ENCODE measurements at regions not wholly inside any gene's neighbourhood (a gene's known extent, or its start where the extent isn't known, plus 50 kb on each side); places are given as distances from the start of the nearest gene placed in this dataset.

GRCh38 chr16:72355561-72355960 lies 183.6 kb upstream of the PMFBP1 start:
- Mint-ChIP-seq H3K9me3 (no peaks in the 10 kb centered on the region), H3K36me3 (ENCODE audit: insufficient read depth) (no peaks in the 10 kb centered on the region), H3K4me3 (no peak overlapping the region), H3K27me3 (ENCODE audit: low read depth) (no peaks in the 10 kb centered on the region), H3K4me1 (ENCODE audit: low read depth) (no peaks in the 10 kb centered on the region)
- ATAC-seq, result no peak
- DNase-seq, result no peak

- no peaks in the 10 kb centered on the region for H3K27me3 Mint-ChIP-seq (ENCODE audit: low read depth)
- H3K4me1 Mint-ChIP-seq (ENCODE audit: low read depth), result no peaks in the 10 kb centered on the region
- DNase-seq (no peak), ATAC-seq (no peak)
- H3K4me3 Mint-ChIP-seq, result no peak overlapping the region
- no peaks in the 10 kb centered on the region for H3K36me3 Mint-ChIP-seq (ENCODE audit: insufficient read depth)
- H3K9me3 Mint-ChIP-seq, result no peaks in the 10 kb centered on the region
These were observed 177.8 kb upstream of the PMFBP1 start for GRCh38 chr16:72349719-72350118.

- Mint-ChIP-seq H3K9me3 (peaks cover 22% of the 10 kb centered on the region), H3K4me3 (no peak overlapping the region), H3K27me3 (ENCODE audit: low read depth) (no peaks in the 10 kb centered on the region), H3K4me1 (ENCODE audit: low read depth) (no peaks in the 10 kb centered on the region), H3K36me3 (ENCODE audit: insufficient read depth) (no peaks in the 10 kb centered on the region)
- no peak for ATAC-seq
- no peak for DNase-seq
These were observed 161.0 kb upstream of the PMFBP1 start for GRCh38 chr16:72332926-72333325.

GRCh38 chr16:72324578-72324977 lies 152.6 kb upstream of the PMFBP1 start:
- H3K27me3 Mint-ChIP-seq (ENCODE audit: low read depth), result no peaks in the 10 kb centered on the region
- ATAC-seq, result no peak
- peaks cover 4% of the 10 kb centered on the region for H3K36me3 Mint-ChIP-seq (ENCODE audit: insufficient read depth)
- no peak for DNase-seq
- H3K9me3 Mint-ChIP-seq, result peaks cover 25% of the 10 kb centered on the region
- H3K4me3 Mint-ChIP-seq, result no peak overlapping the region
- H3K4me1 Mint-ChIP-seq (ENCODE audit: low read depth), result no peaks in the 10 kb centered on the region

GRCh38 chr16:72317446-72317845 lies 145.5 kb upstream of the PMFBP1 start:
- Mint-ChIP-seq H3K9me3 (peaks cover 14% of the 10 kb centered on the region), H3K27me3 (ENCODE audit: low read depth) (no peaks in the 10 kb centered on the region), H3K36me3 (ENCODE audit: insufficient read depth) (peaks cover 2% of the 10 kb centered on the region), H3K4me1 (ENCODE audit: low read depth) (no peaks in the 10 kb centered on the region), H3K4me3 (no peak overlapping the region)
- DNase-seq, result no peak
- ATAC-seq, result no peak

- no peak for ATAC-seq
These were observed 141.9 kb upstream of the PMFBP1 start for GRCh38 chr16:72313903-72314302.

GRCh38 chr16:72312828-72313227 lies 140.9 kb upstream of the PMFBP1 start:
- no peaks in the 10 kb centered on the region for H3K36me3 Mint-ChIP-seq (ENCODE audit: insufficient read depth)
- DNase-seq (no peak), ATAC-seq (no peak)
- peaks cover 13% of the 10 kb centered on the region for H3K9me3 Mint-ChIP-seq
- H3K27me3 Mint-ChIP-seq (ENCODE audit: low read depth), result no peaks in the 10 kb centered on the region
- H3K4me1 Mint-ChIP-seq (ENCODE audit: low read depth), result no peaks in the 10 kb centered on the region
- H3K4me3 Mint-ChIP-seq, result no peak overlapping the region

More at GRCh38 chr16:72313903-72314302, 141.9 kb upstream of the PMFBP1 start:
- H3K27me3 Mint-ChIP-seq (ENCODE audit: low read depth), result no peaks in the 10 kb centered on the region
- H3K4me3 Mint-ChIP-seq, result no peak overlapping the region
- no peaks in the 10 kb centered on the region for H3K36me3 Mint-ChIP-seq (ENCODE audit: insufficient read depth)
- DNase-seq, result no peak
- peaks cover 6% of the 10 kb centered on the region for H3K9me3 Mint-ChIP-seq
- H3K4me1 Mint-ChIP-seq (ENCODE audit: low read depth), result no peaks in the 10 kb centered on the region

- Mint-ChIP-seq H3K4me3 (no peak overlapping the region), H3K27me3 (ENCODE audit: low read depth) (no peaks in the 10 kb centered on the region), H3K36me3 (ENCODE audit: insufficient read depth) (no peaks in the 10 kb centered on the region), H3K4me1 (ENCODE audit: low read depth) (no peaks in the 10 kb centered on the region), H3K9me3 (peaks cover 13% of the 10 kb centered on the region)
- DNase-seq (no peak), ATAC-seq (no peak)
These were observed 139.5 kb upstream of the PMFBP1 start for GRCh38 chr16:72311426-72311825.

- no peak overlapping the region for H3K4me3 Mint-ChIP-seq
- ATAC-seq, result no peak
- H3K36me3 Mint-ChIP-seq (ENCODE audit: insufficient read depth), result no peaks in the 10 kb centered on the region
- H3K9me3 Mint-ChIP-seq, result peaks cover 19% of the 10 kb centered on the region
- H3K27me3 Mint-ChIP-seq (ENCODE audit: low read depth), result no peaks in the 10 kb centered on the region
- no peaks in the 10 kb centered on the region for H3K4me1 Mint-ChIP-seq (ENCODE audit: low read depth)
- no peak for DNase-seq
These were observed 137.0 kb upstream of the PMFBP1 start for GRCh38 chr16:72309001-72309400.

- ATAC-seq, result no peak
- Mint-ChIP-seq H3K9me3 (peaks cover 19% of the 10 kb centered on the region), H3K4me1 (ENCODE audit: low read depth) (no peaks in the 10 kb centered on the region), H3K27me3 (ENCODE audit: low read depth) (no peaks in the 10 kb centered on the region), H3K36me3 (ENCODE audit: insufficient read depth) (no peaks in the 10 kb centered on the region), H3K4me3 (no peak overlapping the region)
- no peak for DNase-seq
These were observed 136.4 kb upstream of the PMFBP1 start for GRCh38 chr16:72308396-72308795.

GRCh38 chr16:72302332-72302731 lies 130.4 kb upstream of the PMFBP1 start:
- H3K4me1 Mint-ChIP-seq (ENCODE audit: low read depth), result no peaks in the 10 kb centered on the region
- no peak overlapping the region for H3K4me3 Mint-ChIP-seq
- H3K9me3 Mint-ChIP-seq, result peaks cover 7% of the 10 kb centered on the region
- DNase-seq (no peak), ATAC-seq (no peak)
- no peaks in the 10 kb centered on the region for H3K27me3 Mint-ChIP-seq (ENCODE audit: low read depth)
- no peaks in the 10 kb centered on the region for H3K36me3 Mint-ChIP-seq (ENCODE audit: insufficient read depth)

GRCh38 chr16:72301523-72302236 lies 129.7 kb upstream of the PMFBP1 start:
- Mint-ChIP-seq H3K9me3 (peaks cover 7% of the 10 kb centered on the region), H3K27me3 (ENCODE audit: low read depth) (no peaks in the 10 kb centered on the region), H3K4me1 (ENCODE audit: low read depth) (no peaks in the 10 kb centered on the region), H3K4me3 (no peak overlapping the region), H3K36me3 (ENCODE audit: insufficient read depth) (no peaks in the 10 kb centered on the region)
- ATAC-seq (no peak), DNase-seq (no peak)

GRCh38 chr16:72300892-72301291 lies 128.9 kb upstream of the PMFBP1 start:
- DNase-seq (no peak), ATAC-seq (no peak)
- Mint-ChIP-seq H3K9me3 (peaks cover 7% of the 10 kb centered on the region), H3K4me1 (ENCODE audit: low read depth) (no peaks in the 10 kb centered on the region), H3K4me3 (no peak overlapping the region), H3K36me3 (ENCODE audit: insufficient read depth) (no peaks in the 10 kb centered on the region), H3K27me3 (ENCODE audit: low read depth) (no peaks in the 10 kb centered on the region)

GRCh38 chr16:72299684-72300243 lies 127.8 kb upstream of the PMFBP1 start:
- Mint-ChIP-seq H3K4me3 (no peak overlapping the region), H3K27me3 (ENCODE audit: low read depth) (no peaks in the 10 kb centered on the region), H3K4me1 (ENCODE audit: low read depth) (no peaks in the 10 kb centered on the region), H3K36me3 (ENCODE audit: insufficient read depth) (no peaks in the 10 kb centered on the region), H3K9me3 (peaks cover 3% of the 10 kb centered on the region)
- DNase-seq (no peak), ATAC-seq (no peak)

- DNase-seq, result no peak
- Mint-ChIP-seq H3K4me1 (ENCODE audit: low read depth) (no peaks in the 10 kb centered on the region), H3K36me3 (ENCODE audit: insufficient read depth) (no peaks in the 10 kb centered on the region), H3K27me3 (ENCODE audit: low read depth) (no peaks in the 10 kb centered on the region), H3K9me3 (no peaks in the 10 kb centered on the region), H3K4me3 (no peak overlapping the region)
- no peak for ATAC-seq
These were observed 127.0 kb upstream of the PMFBP1 start for GRCh38 chr16:72298961-72299360.

Data from activated T-cell treated with anti-CD3 and anti-CD28 coated beads, Interleukin-2, amount 50 U/mL, for 4 hours (primary cell).